GM10248 (cell line): ENCODE measurements at regions not wholly inside any gene's neighbourhood (a gene's known extent, or its start where the extent isn't known, plus 50 kb on each side); places are given as distances from the start of the nearest gene placed in this dataset.

Experiments
- CTCF ChIA-PET: fragments of 300-600 bp; sonication (Branson Sonifier 250); formaldehyde crosslinking; extraction: SDS; loops from one replicate; lab custom pipeline; 2021; ENCODE audit warnings: antibody characterized with exemption; lab: Yijun Ruan, JAX
- POLR2A ChIA-PET: fragments of 350-650 bp; sonication (Branson Sonifier 250); formaldehyde crosslinking; extraction: SDS; loops from one replicate; lab custom pipeline; 2020; ENCODE audit warnings: antibody characterized with exemption; lab: Yijun Ruan, JAX
- DNase-seq: peaks from one replicate; pipeline ENCODE4 v3.0.0; 2012; ENCODE audit errors: extremely low spot score
- CTCF ChIP-seq: IDR thresholded peaks from 2 replicates; pipeline ENCODE4 v1.5.1; 2012; ENCODE audit warnings: mild to moderate bottlenecking, low read depth; ENCODE audit errors: extremely low read depth, missing control alignments, control extremely low read depth

- TF ChIP-seq CTCF = no peak
- ChIA-PET POLR2A (no interaction called here), CTCF (no interaction called here)
- no peak for DNase-seq
These were observed 179.5 kb downstream of the ZFP64 start for GRCh38 chr20:52012079-52012478.

DNA sequence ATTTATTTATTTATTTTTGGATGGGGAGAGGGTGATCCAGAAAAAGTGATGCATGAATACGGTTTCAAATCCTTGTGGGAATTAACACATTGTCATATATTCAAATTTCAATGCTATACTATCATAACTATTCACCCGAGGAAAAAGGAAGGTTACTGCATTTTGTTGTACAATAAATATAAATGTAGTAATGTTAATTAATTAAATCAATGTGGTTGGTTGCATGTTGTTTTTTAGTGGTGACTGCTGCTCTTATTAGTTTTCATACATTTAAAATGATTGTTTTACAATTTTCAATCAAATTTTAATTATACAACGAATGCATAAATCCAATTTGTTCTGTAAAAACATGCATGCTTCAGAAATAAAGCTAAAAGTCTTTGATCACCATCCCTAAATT is 180.5 kb downstream of the ZFP64 start:
- CTCF ChIA-PET = no interaction called here
- DNase-seq = no peak
- POLR2A ChIA-PET = no interaction called here
- TF ChIP-seq CTCF = no peak

DNA sequence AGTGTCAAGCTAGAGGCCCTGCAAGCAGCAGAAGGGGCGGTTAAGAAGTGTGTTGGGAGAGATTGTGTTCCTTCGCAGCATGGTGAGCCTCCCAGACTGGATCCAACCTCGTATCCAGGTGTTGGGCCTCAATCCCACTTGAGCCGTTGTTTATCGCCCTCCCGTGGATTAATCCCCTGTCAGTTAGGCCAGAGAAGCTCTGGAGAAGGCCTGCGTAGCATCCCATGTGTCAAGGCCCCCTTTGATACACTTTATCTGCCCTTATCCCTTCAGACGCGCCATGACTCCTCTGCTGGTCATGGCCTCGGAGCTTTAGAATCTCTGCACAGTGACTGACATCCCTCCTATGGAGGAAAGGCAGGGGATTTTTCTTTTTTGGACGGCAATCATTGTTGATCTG is 181.0 kb downstream of the ZFP64 start:
- no peak for DNase-seq
- POLR2A ChIA-PET = no interaction called here
- CTCF ChIA-PET = no interaction called here
- no peak for TF ChIP-seq CTCF

DNA sequence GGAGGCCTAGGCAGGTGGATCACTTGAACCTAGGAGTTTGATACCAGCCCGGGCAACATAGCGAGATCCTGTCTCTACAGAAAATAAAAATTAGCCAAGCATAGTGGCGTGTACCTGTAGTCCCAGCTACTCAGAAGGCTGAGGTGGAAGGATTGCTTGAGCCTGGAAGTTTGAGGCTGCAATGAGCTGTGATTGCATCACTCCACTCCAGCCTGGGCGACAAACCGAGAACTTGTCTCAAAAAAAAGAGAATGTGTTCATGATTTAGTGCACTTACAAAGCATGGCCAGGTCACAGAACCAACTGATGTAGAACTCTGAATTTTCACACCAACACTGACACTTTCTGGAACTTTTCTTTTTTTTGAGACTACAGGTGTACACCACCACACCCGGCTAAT is 182.7 kb downstream of the ZFP64 start:
- no peak for DNase-seq
- ChIA-PET POLR2A (no interaction called here), CTCF (interaction anchor here (1.5 kb wide), 1 partner anchor 10 kb away, joined by 3 read pairs; no protein-coding TSS in a partner anchor)
- TF ChIP-seq CTCF = no peak

DNA sequence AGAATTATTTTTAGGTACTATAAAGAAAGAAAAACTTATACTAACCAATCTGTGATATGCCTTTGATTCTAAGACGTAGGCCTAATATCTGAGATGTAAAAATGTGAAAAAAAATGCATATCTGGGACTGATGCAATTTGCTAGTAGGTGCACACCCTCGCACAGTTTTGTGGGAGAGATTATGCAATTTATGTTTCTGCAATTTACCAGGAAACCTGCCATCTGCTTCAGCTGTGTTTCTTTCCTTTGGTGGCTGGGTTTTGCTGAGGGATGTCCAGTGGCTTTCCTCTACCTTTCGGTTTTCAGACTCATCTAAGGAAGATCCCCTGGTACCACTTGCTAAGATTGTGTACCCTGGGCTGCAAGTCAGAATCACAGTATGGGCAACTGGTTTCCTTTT is 186.9 kb downstream of the ZFP64 start:
- TF ChIP-seq CTCF = no peak
- no peak for DNase-seq
- ChIA-PET CTCF (no interaction called here), POLR2A (no interaction called here)

DNA sequence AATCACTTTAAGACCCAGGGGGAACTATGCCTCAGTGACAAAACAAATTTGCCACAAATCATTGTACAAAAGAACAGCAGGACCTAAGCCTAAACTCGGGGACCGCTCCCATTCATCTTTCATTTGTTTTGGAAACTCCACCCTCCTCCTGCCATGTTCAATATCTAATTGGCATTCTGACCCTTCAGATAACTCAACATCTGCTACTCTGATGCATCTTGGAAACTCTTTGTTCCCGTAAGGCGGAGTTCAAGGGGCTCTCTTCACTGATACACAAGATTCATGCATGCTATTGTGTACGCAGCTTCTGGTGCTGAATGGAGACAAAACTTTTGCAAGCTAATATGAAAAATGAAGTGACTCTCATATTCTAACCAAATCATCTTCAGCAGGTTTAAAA is 187.6 kb downstream of the ZFP64 start:
- ChIA-PET POLR2A (no interaction called here), CTCF (no interaction called here)
- DNase-seq = no peak
- no peak for TF ChIP-seq CTCF

DNA sequence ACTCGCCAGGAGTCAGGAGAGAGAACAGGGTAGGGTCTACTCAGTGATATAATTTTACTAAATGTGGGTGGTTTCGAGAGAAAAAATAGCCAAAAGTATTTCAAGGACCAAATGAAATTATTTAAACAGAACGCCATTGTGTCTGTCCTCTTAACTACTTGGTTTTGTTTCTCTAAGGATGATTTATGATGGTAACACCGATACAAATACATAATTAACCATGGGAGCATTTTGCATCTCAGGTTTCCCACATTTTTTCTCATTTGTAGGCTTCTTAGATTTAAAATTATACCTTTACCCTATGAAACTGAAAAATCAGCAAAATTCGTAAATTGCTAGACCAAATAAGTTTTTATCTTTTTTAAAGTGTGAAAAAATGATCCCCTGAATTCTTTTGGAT is 188.2 kb downstream of the ZFP64 start:
- TF ChIP-seq CTCF = no peak
- no peak for DNase-seq
- POLR2A ChIA-PET = no interaction called here
- CTCF ChIA-PET = no interaction called here
